ENCODE measurements at regions not wholly inside any gene's neighbourhood (a gene's known extent, or its start where the extent isn't known, plus 50 kb on each side); places are given as distances from the start of the nearest gene placed in this dataset.

DNA sequence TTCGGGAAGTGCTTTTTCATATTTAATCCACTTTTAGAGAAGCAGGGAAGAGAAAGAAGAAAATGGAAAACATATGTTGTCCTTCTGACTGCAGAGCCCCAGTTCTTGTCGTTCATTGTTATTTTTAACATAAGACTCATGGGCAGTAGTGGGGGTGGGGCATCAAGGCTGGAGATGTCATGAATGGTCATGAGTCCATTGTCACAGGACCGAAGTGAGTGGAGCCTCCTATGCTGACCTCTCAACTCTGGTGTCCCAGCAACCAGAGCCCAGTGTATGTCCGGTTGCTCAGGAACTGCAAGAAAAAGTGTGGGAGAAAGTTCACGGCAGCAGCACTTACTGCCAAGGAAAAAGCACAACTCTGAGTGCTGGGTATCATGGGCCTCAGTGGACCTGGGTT lies 108.6 kb downstream of the BANF2 start:
- ATAC-seq (ENCODE audit: low read depth) = no peak
- Histone ChIP-seq H3K27ac (ENCODE audit: poor library complexity, severe bottlenecking) (no peak overlapping the region), H3K27me3 (ENCODE audit: insufficient read depth, poor library complexity, severe bottlenecking) (no peaks in the 10 kb centered on the region), H3K36me3 (ENCODE audit: low read depth) (no peaks in the 10 kb centered on the region), H3K4me3 (ENCODE audit: severe bottlenecking) (no peak overlapping the region), H3K4me1 (ENCODE audit: insufficient read depth, poor library complexity, severe bottlenecking) (no peaks in the 10 kb centered on the region), H3K9me3 (ENCODE audit: severe bottlenecking) (no peaks in the 10 kb centered on the region)
- no peak for DNase-seq (ENCODE audit: low spot score)
- TF ChIP-seq, protein P1, sequence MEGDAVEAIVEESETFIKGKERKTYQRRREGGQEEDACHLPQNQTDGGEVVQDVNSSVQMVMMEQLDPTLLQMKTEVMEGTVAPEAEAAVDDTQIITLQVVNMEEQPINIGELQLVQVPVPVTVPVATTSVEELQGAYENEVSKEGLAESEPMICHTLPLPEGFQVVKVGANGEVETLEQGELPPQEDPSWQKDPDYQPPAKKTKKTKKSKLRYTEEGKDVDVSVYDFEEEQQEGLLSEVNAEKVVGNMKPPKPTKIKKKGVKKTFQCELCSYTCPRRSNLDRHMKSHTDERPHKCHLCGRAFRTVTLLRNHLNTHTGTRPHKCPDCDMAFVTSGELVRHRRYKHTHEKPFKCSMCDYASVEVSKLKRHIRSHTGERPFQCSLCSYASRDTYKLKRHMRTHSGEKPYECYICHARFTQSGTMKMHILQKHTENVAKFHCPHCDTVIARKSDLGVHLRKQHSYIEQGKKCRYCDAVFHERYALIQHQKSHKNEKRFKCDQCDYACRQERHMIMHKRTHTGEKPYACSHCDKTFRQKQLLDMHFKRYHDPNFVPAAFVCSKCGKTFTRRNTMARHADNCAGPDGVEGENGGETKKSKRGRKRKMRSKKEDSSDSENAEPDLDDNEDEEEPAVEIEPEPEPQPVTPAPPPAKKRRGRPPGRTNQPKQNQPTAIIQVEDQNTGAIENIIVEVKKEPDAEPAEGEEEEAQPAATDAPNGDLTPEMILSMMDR (IDR thresholded peaks at IDR 0.05; ENCODE audit: poor library complexity, severe bottlenecking) = no peak

DNA sequence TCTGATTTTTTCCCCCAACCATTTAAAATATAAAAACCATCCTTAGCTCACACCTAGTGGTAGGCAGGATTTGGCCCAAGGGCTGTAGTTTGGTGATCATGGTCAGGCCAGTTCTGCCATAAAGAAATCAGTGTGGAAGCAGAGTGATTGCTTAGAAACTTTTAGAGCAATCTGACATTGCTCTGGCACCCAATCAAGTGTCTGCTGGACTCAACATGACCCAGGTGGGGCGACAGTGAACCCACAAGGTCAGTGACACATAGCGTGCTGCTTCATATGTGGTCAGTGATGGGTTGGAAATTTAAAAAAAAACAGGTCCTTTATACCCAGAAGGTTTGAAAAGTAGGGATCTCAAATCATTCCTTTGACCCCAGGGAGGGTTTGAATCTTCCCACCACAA lies 107.9 kb downstream of the BANF2 start:
- H3K4me3 ChIP-seq (ENCODE audit: severe bottlenecking) = no peak overlapping the region
- ATAC-seq (ENCODE audit: low read depth) (no peak), DNase-seq (ENCODE audit: low spot score) (no peak)
- H3K9me3 ChIP-seq (ENCODE audit: severe bottlenecking) = no peaks in the 10 kb centered on the region
- H3K27me3 ChIP-seq (ENCODE audit: insufficient read depth, poor library complexity, severe bottlenecking) = no peaks in the 10 kb centered on the region
- no peaks in the 10 kb centered on the region for H3K36me3 ChIP-seq (ENCODE audit: low read depth)
- TF ChIP-seq, protein P1 (IDR thresholded peaks at IDR 0.05; ENCODE audit: poor library complexity, severe bottlenecking) = no peak
- no peak overlapping the region for H3K27ac ChIP-seq (ENCODE audit: poor library complexity, severe bottlenecking)
- no peaks in the 10 kb centered on the region for H3K4me1 ChIP-seq (ENCODE audit: insufficient read depth, poor library complexity, severe bottlenecking)

DNA sequence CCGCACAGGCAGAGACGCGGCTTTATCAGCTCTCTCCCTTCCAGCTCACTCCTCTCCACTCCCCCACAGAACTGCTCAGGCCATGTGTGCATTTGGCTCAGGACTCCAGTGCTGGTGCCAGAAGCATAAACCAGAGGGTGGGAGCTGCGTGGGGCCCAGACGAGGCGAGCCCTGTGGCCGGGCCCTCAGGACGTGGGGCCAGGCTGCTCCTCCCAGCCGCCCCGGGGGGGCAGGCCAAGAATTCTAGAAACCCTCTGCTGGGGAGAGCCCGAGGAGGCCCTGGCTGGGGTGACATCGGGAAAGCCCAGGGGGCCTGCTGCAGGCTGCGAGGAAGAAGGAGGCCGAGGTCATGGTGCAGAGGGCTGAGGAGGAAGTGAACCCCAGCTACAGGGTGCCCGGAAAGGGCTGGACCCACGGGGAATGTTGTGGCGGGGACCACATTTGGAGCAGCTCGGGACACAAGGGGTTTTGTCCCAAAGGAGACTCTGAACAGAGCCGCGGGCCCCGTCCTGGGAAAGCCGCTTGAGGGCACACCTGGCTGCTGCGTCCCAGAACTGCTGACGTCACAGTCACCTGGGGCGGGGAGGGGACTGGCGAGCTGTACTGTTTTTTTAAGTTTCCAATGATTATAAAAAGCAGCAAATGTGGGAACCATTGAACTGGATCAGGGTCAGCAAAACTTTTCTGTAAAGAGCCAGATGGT lies 107.1 kb downstream of the BANF2 start:
- no peak for ATAC-seq (ENCODE audit: low read depth)
- H3K36me3 ChIP-seq (ENCODE audit: low read depth) = no peaks in the 10 kb centered on the region
- H3K27ac ChIP-seq (ENCODE audit: poor library complexity, severe bottlenecking) = no peak overlapping the region
- H3K4me3 ChIP-seq (ENCODE audit: severe bottlenecking) = no peak overlapping the region
- DNase-seq (ENCODE audit: low spot score) = no peak
- TF ChIP-seq, protein P1 (IDR thresholded peaks at IDR 0.05; ENCODE audit: poor library complexity, severe bottlenecking) = no peak
- no peaks in the 10 kb centered on the region for H3K9me3 ChIP-seq (ENCODE audit: severe bottlenecking)
- H3K4me1 ChIP-seq (ENCODE audit: insufficient read depth, poor library complexity, severe bottlenecking) = no peaks in the 10 kb centered on the region
- H3K27me3 ChIP-seq (ENCODE audit: insufficient read depth, poor library complexity, severe bottlenecking) = no peaks in the 10 kb centered on the region

DNA sequence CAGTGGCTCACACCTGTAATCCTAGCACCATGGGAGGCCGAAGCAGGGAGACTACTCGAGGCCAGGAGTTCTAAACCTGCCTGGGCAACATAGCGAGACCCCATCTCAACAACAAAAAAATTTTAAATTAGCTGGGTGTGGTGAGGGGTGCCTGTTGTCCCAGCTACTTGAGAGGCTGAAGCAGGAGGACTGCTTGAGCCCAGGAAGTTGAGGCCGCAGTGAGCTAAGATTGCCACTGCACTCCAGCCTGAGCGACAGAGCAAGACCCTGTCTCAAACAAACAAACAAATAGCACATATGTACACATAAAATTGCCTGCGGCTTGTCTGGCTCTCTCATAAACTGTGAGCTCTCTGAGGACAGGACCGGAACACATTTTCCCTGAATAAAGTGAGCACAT lies 106.3 kb downstream of the BANF2 start:
- Histone ChIP-seq H3K36me3 (ENCODE audit: low read depth) (no peaks in the 10 kb centered on the region), H3K4me3 (ENCODE audit: severe bottlenecking) (no peak overlapping the region), H3K27ac (ENCODE audit: poor library complexity, severe bottlenecking) (no peak overlapping the region), H3K9me3 (ENCODE audit: severe bottlenecking) (no peaks in the 10 kb centered on the region), H3K4me1 (ENCODE audit: insufficient read depth, poor library complexity, severe bottlenecking) (no peaks in the 10 kb centered on the region), H3K27me3 (ENCODE audit: insufficient read depth, poor library complexity, severe bottlenecking) (no peaks in the 10 kb centered on the region)
- DNase-seq (ENCODE audit: low spot score) (no peak), ATAC-seq (ENCODE audit: low read depth) (no peak)
- TF ChIP-seq, protein P1 (IDR thresholded peaks at IDR 0.05; ENCODE audit: poor library complexity, severe bottlenecking) = no peak

DNA sequence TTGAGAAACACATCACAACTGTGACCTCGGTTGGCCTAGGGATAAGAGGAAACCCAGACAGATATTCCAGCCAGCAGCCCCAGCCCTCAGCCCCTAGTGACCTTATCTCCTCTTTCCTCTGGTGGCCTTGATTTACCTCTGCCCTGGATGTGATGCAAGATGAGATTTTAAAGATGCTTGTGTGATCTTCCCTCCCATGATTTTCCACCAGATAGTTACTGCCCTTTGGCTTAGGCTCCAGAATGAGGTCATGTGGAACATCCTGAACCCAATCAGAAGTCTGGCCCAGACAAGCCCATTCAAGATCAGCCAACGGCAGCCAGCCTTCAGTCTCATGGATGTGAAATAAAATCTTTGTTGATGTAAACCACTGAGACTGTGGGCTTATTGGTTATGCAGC lies 104.0 kb downstream of the BANF2 start:
- Histone ChIP-seq H3K27ac (ENCODE audit: poor library complexity, severe bottlenecking) (no peak overlapping the region), H3K4me3 (ENCODE audit: severe bottlenecking) (no peak overlapping the region), H3K27me3 (ENCODE audit: insufficient read depth, poor library complexity, severe bottlenecking) (no peaks in the 10 kb centered on the region), H3K36me3 (ENCODE audit: low read depth) (no peaks in the 10 kb centered on the region), H3K9me3 (ENCODE audit: severe bottlenecking) (no peaks in the 10 kb centered on the region), H3K4me1 (ENCODE audit: insufficient read depth, poor library complexity, severe bottlenecking) (no peaks in the 10 kb centered on the region)
- TF ChIP-seq, protein P1 (IDR thresholded peaks at IDR 0.05; ENCODE audit: poor library complexity, severe bottlenecking) = no peak
- DNase-seq (ENCODE audit: low spot score) (no peak), ATAC-seq (ENCODE audit: low read depth) (no peak)

All from RWPE2 (cell line).